ENCODE measurements at regions not wholly inside any gene's neighbourhood (a gene's known extent, or its start where the extent isn't known, plus 50 kb on each side); places are given as distances from the start of the nearest gene placed in this dataset.
"Not testable (repeated sequence)": the region's sequence is repeated elsewhere in the genome, so short reads cannot be mapped to it uniquely, and the experiment has no call there.

- no peaks in the 10 kb centered on the region for H3K9me3 ChIP-seq
- no peak for ATAC-seq
- H3K4me1 ChIP-seq = no peaks in the 10 kb centered on the region
- H3K27ac ChIP-seq = no peak overlapping the region
- TF ChIP-seq POLR2AphosphoS5 (IDR thresholded peaks at IDR 0.05) (no peak), POLR2A (IDR thresholded peaks at IDR 0.05) (no peak), EP300 (IDR thresholded peaks at IDR 0.05) (no peak)
- TF ChIP-seq, protein P1, sequence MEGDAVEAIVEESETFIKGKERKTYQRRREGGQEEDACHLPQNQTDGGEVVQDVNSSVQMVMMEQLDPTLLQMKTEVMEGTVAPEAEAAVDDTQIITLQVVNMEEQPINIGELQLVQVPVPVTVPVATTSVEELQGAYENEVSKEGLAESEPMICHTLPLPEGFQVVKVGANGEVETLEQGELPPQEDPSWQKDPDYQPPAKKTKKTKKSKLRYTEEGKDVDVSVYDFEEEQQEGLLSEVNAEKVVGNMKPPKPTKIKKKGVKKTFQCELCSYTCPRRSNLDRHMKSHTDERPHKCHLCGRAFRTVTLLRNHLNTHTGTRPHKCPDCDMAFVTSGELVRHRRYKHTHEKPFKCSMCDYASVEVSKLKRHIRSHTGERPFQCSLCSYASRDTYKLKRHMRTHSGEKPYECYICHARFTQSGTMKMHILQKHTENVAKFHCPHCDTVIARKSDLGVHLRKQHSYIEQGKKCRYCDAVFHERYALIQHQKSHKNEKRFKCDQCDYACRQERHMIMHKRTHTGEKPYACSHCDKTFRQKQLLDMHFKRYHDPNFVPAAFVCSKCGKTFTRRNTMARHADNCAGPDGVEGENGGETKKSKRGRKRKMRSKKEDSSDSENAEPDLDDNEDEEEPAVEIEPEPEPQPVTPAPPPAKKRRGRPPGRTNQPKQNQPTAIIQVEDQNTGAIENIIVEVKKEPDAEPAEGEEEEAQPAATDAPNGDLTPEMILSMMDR (IDR thresholded peaks at IDR 0.05) = no peak
- no peak overlapping the region for H3K4me3 ChIP-seq
- no peaks in the 10 kb centered on the region for H3K27me3 ChIP-seq
- 52 to 55% methylated on average over 4 of the region's 4 CpGs for WGBS, 2 donors (ENCODE audit: low coverage in 1 of 2)
- H3K36me3 ChIP-seq = no peaks in the 10 kb centered on the region
Measured at GRCh38 chr13:62418376-62418775, 1002.7 kb upstream of the PCDH20 start.

GRCh38 chr13:62407871-62408270, 992.2 kb upstream of the PCDH20 start:
- TF ChIP-seq EP300 (IDR thresholded peaks at IDR 0.05) = no peak
- TF ChIP-seq, protein P1 (IDR thresholded peaks at IDR 0.05) = no peak
- no peak for TF ChIP-seq POLR2AphosphoS5 (IDR thresholded peaks at IDR 0.05)
- no peak for TF ChIP-seq POLR2A (IDR thresholded peaks at IDR 0.05)
- no peak for ATAC-seq
- 66 to 77% methylated on average over 4 to 5 of the region's 5 CpGs for WGBS, 2 donors (ENCODE audit: low coverage in 1 of 2)
- H3K36me3 ChIP-seq = no peaks in the 10 kb centered on the region
- no peak overlapping the region for H3K27ac ChIP-seq
- H3K4me3 ChIP-seq = no peak overlapping the region
- H3K9me3 ChIP-seq = no peaks in the 10 kb centered on the region
- H3K27me3 ChIP-seq = no peaks in the 10 kb centered on the region
- H3K4me1 ChIP-seq = no peaks in the 10 kb centered on the region

GRCh38 chr13:62388515-62388914, 972.9 kb upstream of the PCDH20 start:
- Histone ChIP-seq H3K4me3 (no peak overlapping the region), H3K27me3 (no peaks in the 10 kb centered on the region), H3K9me3 (no peaks in the 10 kb centered on the region), H3K4me1 (no peaks in the 10 kb centered on the region), H3K36me3 (no peaks in the 10 kb centered on the region), H3K27ac (no peak overlapping the region)
- ATAC-seq = no peak
- TF ChIP-seq, protein P1 (IDR thresholded peaks at IDR 0.05) = no peak
- TF ChIP-seq EP300 (IDR thresholded peaks at IDR 0.05) (no peak), POLR2AphosphoS5 (IDR thresholded peaks at IDR 0.05) (no peak), POLR2A (IDR thresholded peaks at IDR 0.05) (no peak)
- 81 to 89% methylated on average over 2 of the region's 2 CpGs for WGBS, 2 donors (ENCODE audit: low coverage in 1 of 2)

DNA sequence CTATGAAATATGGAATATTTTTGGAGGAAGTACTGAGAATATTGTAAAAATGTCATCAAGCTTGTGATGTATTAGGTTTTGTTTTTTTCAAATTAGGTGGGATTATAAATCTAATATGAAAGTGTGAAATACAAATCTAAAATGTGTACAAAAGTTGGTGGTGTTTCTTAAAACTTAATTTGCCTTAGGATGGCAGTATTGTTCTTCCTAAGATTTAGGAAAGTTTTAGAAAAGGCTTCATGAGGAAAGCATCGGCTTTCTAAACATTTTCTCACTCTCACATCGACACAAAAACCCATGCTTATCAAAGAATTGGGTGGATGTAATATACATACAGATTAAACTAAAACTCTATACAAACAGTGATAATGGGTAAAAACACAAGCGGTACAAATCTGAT, 972.0 kb upstream of the PCDH20 start:
- TF ChIP-seq POLR2AphosphoS5 (IDR thresholded peaks at IDR 0.05) (no peak), POLR2A (IDR thresholded peaks at IDR 0.05) (no peak), EP300 (IDR thresholded peaks at IDR 0.05) (no peak)
- TF ChIP-seq, protein P1 (IDR thresholded peaks at IDR 0.05) = no peak

GRCh38 chr13:62379241-62379640, 963.6 kb upstream of the PCDH20 start:
- not testable (repeated sequence) for ATAC-seq, H3K27me3 ChIP-seq

More for the DNA sequence above, 972.0 kb upstream of the PCDH20 start:
- Histone ChIP-seq H3K27ac (no peak overlapping the region), H3K27me3 (no peaks in the 10 kb centered on the region), H3K36me3 (no peaks in the 10 kb centered on the region), H3K4me3 (no peak overlapping the region), H3K9me3 (no peaks in the 10 kb centered on the region), H3K4me1 (no peaks in the 10 kb centered on the region)
- 9 to 22% methylated on average over 3 of the region's 3 CpGs for WGBS, 2 donors (ENCODE audit: low coverage in 1 of 2)
- ATAC-seq = no peak

More at GRCh38 chr13:62379241-62379640, 963.6 kb upstream of the PCDH20 start:
- not testable (repeated sequence) for H3K4me1 ChIP-seq, H3K9me3 ChIP-seq, H3K4me3 ChIP-seq, H3K36me3 ChIP-seq, H3K27ac ChIP-seq
- WGBS, 2 donors (ENCODE audit: low coverage in 1 of 2) = no CpG with 5 or more reads among the region's 21 CpGs

Measured in gastroesophageal sphincter (tissue), 4 donors.